ENCODE measurements at regions not wholly inside any gene's neighbourhood (a gene's known extent, or its start where the extent isn't known, plus 50 kb on each side); places are given as distances from the start of the nearest gene placed in this dataset.

DNA sequence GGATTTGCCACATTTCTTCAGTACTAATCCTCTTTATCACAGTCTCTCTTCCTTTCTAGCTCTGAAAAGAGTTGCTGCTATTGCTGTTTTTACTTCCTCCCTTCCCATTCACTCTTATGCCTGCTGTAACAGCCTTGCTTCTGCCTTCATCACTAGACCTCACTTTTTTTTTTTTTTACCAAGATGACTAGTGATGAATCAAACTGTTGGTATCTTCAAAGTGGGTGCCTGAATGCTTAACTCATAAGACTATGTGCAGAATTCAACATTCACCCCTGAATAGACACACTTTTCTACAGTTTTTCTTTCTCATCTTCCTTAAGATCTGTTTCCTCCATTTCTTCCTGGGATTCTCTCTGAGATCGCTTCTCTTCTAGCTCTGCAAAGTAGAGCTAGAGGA, 217.2 kb upstream of the HTR2A start:
- TF ChIP-seq, protein P1, sequence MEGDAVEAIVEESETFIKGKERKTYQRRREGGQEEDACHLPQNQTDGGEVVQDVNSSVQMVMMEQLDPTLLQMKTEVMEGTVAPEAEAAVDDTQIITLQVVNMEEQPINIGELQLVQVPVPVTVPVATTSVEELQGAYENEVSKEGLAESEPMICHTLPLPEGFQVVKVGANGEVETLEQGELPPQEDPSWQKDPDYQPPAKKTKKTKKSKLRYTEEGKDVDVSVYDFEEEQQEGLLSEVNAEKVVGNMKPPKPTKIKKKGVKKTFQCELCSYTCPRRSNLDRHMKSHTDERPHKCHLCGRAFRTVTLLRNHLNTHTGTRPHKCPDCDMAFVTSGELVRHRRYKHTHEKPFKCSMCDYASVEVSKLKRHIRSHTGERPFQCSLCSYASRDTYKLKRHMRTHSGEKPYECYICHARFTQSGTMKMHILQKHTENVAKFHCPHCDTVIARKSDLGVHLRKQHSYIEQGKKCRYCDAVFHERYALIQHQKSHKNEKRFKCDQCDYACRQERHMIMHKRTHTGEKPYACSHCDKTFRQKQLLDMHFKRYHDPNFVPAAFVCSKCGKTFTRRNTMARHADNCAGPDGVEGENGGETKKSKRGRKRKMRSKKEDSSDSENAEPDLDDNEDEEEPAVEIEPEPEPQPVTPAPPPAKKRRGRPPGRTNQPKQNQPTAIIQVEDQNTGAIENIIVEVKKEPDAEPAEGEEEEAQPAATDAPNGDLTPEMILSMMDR (IDR thresholded peaks at IDR 0.05): no peak

DNA sequence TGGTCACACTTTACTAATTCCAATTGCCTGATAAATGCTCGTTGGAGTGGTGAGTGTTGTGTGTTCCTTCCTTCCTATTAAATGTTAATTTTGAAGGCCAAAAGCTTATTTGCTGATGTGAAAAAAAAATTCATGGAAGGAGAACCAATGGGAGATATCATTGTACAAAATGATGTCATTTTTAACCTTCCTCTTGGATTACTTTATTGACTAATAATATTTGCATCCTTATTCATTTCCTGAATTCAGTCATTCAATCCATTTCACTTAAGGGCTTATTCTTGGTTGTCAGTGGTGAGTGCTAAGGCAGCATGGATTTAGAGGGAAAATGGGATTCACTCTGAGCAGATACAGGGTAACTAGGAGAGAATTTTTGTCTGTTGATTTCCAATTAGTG, 216.0 kb upstream of the HTR2A start:
- TF ChIP-seq, protein P1 (IDR thresholded peaks at IDR 0.05): no peak

DNA sequence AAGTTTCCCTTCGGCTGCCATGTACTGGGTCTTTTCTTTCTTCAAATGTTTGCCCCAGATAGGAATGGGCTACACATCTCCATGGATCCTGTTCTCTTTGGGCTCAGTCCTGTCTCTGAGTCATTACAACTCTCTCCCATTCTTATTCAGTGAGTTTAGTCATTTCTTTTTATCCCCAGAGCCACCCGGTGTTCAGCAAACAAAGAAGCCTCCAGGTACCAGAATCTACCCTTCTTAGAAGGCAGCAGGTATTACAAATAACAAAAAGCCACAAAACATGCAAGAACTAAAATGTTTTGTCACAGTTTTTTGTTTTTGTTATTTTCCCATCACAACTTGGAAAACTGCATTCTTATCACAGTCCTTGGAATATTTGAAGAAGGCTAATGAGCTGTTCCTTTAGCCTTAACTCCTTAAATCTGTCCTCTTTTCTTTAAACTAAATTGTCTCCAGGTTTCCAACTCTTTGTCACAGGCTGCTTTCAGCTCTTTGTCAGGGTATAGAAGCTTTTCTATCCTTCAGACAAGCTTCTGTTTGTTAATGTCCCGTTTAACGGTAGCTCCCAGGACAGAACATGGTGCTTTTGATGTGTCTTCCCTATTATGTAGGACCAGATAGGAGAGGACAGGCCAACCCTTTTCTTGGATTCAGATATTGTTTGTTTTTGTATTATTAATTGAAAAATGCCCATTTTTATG, 215.5 kb upstream of the HTR2A start:
- TF ChIP-seq, protein P1 (IDR thresholded peaks at IDR 0.05): no peak

DNA sequence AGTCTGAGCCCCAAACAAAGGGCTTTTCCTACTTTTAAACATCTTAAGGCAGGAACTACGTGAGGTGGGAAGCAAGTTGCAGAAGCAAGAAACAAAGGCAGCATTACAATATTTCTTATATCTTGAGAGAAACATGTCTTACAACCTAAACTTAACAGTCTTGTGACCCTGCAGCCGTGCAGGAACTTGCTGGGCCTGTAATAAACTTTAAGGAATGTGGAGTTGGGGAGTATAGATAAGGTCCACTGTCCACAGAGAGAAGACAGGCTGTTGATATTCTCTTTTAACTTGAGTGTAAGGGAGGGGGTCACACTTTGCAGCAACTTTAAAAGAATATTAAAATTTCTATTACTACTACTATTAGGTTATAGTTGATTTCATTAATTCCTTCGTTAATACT, 214.6 kb upstream of the HTR2A start:
- TF ChIP-seq, protein P1 (IDR thresholded peaks at IDR 0.05): no peak

DNA sequence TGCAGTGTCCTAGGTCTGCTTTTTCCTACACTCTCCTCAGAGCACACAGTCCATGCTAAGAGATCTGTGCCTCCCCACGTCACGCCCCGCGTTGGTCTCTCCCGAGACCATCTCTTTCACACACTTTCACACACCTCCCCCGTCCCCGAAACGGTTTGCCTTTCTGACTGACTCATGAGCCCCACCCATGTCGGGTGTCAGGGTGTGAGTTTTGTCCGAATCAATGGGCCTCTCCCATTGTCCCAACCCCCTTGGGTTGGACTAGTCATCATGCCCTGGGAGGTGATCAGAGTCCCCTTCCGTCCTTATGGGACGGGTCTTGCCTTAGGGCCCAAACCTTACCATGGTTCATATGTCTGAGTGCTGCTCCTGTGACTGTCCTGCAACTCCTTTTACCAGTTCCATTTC, 214.0 kb upstream of the HTR2A start:
- TF ChIP-seq, protein P1 (IDR thresholded peaks at IDR 0.05): no peak

DNA sequence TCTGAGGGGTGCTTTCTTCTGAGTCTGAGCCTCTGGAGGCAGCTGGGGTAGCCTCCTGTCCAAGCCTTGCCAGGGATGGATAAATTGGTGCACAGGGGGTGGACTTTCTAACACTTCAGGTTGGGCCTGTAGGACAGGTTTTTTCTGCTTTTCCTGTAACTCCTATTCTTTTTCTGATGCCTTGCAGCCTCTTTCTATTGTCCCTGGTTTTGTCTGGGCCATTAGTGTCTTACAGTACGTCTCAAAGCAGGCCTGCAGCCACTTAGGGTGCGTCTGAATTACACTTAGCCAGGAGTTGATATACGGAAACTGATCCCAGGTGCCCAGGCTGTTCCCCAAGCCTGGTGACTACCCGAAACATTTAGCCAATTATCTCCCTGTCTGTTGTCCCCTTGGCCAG, 213.3 kb upstream of the HTR2A start:
- TF ChIP-seq, protein P1 (IDR thresholded peaks at IDR 0.05): no peak

DNA sequence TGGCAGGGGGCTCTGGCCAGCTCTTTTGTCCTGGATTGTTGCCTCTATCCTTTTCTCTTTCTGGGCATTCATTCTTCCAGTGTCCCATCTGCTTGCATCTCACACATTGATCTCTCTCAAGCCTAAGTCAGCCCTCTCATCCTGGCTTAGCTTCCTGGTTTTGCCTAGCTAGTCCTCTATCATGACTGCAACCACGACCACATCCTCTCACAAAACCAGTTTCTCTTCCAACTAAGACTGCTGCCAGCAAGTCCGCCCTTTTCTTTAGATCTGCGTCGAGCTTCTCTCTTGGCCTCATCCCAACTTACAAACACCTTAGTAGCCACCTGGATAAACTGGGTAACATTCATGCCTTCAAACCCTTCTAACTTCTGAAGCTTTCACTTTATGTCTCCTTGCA, 212.2 kb upstream of the HTR2A start:
- TF ChIP-seq, protein P1 (IDR thresholded peaks at IDR 0.05): no peak
